ENCODE measurements at regions not wholly inside any gene's neighbourhood (a gene's known extent, or its start where the extent isn't known, plus 50 kb on each side); places are given as distances from the start of the nearest gene placed in this dataset.

DNA sequence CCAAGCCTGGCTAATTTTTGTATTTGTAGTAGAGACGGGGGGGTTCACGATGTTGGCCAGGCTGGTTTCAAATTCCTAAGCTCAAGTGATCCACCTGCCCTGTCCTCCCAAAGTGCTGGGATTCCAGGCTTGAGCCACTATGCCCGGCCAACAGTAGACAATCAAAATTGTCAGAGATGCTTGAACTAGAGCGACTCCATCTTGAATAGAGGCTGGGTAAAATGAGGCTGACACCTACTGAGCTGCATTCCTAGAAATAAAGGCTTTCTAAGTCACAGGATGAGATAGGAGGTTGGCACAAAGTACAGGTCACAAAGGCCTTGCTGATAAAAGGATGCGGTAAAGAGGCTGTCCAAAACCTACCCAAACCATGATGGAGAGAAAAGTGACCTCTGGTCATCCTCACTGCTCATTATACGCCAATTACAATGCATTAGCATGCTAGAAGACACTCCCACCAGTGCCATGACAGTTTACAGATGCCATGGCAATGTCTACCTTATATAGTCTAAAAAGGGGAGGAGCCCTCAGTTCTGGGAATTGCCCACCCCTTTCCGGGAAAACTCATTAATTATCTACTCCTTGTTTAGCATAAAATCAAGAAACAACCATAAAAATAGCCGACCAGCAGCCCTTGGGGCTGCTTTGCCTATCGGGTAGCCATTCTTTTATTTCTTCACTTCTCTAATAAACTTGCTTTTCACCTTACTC is 134.5 kb downstream of the BAMBI start:
- no peak for DNase-seq (ENCODE audit: low spot score)

DNA sequence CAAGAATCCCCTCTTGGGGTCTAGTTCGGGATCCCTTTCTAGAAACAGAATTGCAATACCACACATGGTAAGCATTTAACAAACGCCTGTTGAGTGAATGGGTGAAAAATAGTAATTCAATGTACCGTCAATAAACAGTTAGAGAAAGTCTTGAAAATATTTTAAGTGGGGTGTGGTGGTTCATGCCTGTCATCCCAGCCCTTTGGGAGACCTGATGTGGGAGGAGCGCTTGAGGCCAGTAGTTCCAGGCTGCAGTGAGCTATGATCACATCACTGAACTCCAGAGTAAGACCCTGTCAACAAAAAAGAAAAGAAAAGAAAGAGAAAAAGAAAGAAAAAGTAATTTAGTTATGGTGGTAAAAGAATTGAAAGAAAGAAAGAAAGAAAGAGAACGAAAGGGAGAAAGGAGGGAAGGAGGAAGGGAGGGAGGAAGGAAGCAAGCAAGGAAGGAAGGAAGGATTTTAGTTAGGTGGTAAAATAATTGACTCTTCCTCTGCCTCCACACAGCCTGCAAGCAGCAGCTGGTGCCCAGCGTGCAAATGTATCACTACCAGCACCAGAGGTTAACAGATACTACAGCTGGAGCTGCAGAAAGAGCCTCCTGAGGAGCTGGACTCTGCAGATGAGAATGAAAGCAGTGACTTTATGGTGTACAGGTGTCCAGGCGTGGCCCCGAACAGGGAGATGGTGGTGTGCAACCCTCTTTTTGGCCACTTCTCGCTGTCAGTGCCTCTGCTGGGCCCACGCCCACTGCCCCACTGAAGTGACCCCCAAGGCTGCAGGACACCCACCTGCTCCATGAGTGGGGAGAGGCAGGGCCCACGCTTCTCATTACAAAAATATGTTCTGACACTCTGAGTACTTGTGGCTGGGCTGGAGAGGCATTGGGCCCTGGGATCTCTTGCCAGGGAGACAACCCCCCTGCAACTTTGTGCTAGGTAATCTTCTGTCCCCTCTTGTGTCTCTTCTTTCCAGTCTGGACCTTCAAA is 135.4 kb downstream of the BAMBI start:
- DNase-seq (ENCODE audit: low spot score), result no peak

DNA sequence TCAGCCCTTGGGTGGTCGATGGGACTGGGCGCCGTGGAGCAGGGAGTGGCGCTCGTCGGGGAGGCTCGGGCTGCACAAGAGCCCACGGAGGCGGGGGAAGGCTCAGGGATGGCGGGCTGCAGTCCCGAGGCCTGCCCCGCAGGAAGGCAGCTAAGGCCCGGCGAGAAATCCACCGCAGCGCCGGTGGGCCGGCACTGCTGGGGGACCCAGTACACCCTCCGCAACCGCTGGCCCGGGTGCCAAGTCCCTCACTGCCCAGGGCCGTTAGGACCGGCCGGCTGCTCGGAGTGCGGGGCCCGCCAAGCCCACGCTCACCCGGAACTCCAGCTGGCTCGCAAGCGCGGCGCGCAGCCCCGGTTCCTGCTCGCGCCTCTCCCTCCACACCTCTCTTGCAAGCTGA is 138.4 kb downstream of the BAMBI start:
- DNase-seq (ENCODE audit: low spot score), result no peak

DNA sequence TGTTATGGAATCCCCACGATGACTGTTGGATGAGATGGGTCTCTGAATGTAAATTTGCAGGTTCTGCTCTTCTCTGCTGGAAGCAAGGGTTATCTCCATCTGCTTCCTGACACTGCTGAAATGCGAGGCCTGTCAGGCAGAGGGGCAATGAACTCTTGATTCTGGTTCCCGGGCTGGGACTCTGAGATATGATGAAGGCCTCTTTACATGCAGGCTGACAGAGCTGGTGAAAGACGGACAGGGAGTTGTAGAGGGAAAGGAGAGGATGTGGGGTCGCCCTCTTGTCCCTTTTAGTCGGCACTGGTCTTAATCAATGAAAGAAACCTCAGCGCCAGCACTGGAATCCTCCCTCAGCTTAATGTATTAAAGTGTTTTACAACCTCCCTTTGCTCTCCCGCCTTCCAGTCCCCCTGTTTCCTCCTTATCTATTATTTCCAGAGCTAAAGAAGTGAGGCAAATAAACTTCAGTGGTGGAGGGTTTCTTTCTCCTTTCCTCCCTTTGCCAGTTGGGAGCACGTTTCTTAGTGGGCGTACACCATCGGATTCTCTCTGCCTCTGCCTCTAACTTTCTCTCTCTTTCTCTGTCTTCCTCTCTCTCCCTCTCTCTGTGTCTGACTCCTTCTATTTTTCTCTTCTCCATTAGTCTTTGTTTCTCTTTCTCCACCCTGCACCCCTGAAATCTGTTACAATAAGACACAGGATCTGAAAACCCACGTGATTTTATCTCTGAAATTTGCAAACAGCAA is 145.6 kb downstream of the BAMBI start:
- DNase-seq (ENCODE audit: low spot score), result no peak

DNA sequence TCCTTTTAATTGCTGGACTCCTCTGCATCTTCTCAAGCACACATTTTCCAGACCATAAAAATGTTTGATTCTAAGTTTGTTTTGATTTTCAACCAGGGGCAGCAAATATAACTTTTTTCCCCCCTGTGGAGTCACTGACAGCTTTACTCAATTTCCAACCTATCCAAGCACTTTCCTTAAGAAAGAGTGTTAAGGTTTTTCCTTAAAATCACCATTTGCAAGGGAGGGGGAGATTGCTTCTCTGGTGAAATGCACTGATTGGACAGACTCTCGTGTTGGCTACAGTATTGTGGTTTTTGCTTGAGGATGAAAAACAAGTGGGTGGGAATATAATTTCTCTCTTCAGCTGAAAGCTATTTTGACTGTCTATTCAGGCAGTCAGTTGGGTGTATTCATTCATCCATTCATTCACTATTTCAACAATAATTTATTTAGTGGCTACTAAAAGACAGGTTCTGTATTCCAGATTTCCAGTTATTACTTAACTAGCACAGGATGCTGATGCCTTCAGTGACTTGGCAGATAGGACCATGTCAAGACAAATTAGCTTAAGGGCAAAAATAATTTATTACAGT is 146.3 kb downstream of the BAMBI start:
- no peak for DNase-seq (ENCODE audit: low spot score)

DNA sequence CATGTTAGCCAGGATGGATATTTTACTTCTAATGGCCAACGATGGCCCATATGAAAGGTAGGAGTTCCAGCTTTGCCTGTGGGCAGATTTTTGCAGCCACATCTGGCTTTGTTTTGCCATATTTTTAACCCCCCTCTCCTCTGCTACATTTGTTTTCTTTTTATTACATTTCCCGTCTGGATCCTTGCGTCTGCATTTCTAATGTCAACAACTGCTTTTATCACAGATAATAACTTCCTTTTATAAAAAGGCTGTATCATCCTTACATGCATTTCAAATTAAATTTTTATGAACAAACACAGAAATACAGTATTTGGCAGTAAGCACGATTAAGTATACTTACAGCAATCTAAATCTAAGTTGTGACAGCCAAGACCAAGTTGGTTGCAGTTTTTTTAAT is 156.0 kb downstream of the BAMBI start:
- no peak for DNase-seq (ENCODE audit: low spot score)

DNA sequence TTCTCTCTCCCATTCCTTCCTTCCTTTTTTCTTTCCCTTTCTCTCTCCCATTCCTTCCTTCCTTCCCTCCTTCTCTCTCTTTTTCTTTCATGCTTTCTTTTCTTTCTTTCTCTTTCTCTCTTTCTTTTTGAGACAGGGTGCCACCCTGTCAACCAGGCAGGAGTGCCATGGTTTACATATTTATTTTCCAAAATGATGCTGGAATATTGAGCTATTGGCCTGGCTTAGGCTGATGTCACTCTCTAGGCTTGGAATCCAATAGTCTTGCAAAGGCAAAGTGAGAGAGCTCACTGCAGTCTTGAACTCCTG is 159.1 kb downstream of the BAMBI start:
- DNase-seq (ENCODE audit: low spot score), result no peak

DNA sequence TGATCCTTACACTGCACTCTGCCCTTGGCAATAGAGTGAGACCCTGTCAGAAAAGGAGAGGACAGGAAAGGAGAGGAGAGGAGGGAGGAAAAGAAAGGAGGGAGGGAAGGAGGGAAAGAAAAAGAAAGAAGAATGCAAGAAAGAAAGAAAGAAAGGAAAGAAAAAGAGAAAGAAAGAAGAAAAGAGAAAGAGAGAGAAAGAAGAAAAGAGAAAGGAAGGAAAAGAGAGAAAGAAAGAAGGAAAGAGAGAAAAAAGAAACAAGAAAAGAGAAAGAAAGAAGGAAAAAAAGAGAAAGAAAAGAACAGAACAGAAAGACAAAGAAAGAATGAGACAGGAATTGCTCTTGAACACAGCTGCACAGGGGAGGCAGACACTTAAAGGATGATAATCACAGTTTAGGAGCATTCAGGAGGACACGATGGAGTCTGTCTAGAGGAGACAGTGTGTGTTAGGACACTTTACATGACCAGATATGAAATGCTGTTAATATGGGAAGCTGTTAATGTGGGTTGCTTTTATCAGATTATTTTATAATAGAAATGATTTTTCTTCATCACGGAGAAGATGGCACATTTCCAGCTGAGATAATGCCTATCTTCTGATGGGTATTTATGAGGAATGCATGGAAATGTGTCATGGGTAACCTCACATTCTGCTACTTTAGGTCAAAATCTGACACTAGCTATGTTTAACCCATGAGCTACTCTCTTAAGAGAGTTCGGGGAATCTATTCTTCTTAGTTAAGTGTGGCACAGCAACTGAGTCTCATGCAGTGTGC is 160.5 kb downstream of the BAMBI start:
- no peak for DNase-seq (ENCODE audit: low spot score)

DNA sequence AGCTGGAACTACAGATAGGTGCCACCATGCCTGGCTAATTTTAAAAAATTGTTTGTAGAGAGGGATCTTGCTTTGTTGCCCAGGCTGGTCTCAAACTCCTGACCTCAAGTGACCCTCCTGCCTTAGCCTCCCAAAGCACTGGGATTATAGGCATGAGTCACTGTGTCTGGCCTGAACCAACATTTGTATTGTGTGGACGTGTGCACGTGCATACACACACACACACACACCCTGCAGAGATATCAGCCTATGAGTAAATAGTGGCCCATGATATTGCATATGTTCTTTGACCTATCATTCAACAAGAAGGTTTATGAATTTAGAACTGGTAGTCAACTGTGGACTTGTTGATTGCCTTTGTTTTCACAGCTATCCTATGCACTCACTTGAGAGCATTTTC is 161.6 kb downstream of the BAMBI start:
- DNase-seq (ENCODE audit: low spot score), result no peak

DNA sequence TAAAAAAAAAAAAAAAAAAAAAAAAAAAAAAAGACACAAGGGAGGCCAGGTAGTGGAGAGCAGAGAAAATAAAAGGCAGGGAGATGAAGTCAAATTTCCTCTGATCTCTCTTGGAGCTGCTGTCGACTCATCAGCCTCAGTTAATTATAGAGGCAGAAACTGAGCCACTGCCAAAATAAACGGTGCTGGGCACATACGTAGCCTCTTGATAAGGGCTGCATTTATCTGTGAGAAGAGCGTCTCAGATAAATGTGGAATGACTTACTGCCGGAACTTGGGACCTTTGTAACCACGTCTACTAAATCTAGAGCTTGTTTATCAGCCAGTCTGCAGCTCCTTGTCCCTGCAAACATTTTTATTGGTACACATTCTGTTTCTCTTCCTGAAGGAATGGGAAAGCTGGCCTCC is 162.3 kb downstream of the BAMBI start:
- no peak for DNase-seq (ENCODE audit: low spot score)

DNA sequence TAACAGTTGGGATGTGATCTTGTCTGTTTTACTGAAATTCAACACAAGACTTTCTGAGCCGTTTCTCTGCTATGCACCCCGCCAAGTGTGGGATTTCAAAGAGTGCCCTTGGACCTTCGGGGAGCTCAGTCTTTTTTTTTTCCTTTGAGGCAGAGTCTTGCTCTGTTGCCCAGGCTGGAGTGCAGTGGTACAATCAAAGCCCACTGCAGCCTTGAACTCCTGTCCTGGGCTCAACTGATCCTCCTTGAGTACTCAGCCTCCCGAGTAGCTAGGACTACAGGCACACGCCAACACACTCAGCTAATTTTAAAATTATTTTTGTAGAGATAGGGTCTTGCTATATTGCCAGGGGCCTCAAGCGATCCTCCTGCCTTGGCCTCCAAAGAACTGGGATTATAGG is 162.9 kb downstream of the BAMBI start:
- no peak for DNase-seq (ENCODE audit: low spot score)

DNA sequence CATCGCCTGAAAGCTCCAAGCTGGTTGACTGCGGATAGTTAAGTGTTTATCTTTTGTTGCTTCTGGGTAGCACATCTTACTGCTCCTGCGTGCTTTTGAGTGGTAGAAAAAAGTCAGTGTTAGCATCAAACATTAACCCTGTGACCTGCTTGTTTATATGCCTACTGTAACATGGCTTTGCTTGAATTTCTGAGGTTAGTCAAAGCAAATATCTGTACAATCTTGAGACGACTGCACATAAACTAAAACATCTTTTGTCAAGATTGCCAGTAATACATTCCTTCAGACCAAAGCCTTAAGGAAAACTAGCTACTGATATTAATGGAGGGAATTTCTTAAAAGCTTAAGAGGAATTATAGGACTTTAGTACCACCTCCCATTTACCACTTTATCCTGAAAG is 163.7 kb downstream of the BAMBI start:
- no peak for DNase-seq (ENCODE audit: low spot score)

DNA sequence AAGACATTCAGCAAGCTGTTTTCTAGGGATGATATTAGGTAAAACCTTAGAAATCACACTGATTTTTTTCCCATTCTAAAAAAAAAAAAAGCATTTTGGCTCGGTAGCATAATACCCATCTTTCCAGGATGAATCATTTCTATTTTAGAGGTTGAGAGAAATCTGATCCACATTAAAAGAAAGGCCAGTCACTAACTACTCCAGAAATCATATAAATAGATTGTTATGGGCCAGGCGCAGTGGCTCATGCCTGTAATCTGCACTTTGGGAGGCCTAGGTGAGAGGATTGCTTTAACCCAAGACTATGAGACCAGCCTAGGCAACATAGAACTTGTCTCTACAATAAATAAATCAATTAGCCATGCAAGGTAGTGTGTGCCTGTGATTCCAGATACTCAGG is 164.3 kb downstream of the BAMBI start:
- no peak for DNase-seq (ENCODE audit: low spot score)

DNA sequence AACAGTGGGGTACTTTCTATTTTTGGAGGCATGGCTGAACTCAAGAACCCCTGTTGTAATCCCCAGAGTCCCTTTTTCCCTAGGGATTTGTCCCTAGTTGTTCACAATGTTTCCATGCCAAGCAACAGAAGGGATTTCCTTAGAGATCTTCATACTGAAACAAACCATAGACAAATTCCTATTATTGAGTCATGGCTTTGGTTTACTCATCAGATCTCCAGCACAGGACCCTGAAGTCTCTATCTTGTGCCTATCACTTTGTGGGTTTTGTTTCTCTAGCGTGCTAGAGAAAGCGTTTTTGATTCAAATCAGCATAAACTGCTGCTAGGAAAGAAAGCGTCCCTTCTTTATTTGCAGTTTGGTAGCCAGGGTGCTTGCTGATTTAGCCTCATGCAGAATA is 165.0 kb downstream of the BAMBI start:
- no peak for DNase-seq (ENCODE audit: low spot score)

DNA sequence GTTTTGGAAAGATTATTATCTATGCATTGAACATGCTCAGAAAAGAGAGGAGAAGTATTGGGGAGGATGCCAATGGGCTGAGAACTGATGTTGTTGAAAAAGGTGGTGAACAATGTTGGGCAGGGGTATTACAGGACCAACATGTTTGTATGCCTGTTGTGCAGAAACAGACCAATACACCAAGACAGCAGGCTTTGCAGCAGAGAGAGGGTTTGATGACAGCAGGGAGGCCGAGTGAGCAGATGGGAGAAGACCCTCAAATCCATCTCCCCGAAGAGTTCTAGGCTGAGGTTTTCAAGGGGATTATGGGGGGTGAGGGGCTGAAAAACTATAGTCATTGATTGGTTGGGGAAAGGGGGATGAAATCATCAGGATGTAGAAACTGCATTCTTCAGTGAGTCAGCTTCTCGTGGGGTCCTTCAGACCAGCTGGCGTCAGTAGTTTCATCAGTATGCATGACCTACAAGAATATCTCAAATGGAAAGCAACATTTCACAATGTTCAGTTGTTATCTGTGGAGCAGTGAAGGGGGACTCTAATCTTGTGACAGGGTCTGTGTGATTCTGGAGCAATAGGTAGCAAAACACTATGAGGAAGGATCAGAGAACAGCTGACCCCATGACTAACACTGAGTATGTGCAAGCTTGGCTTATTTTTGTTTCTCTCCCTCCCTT is 167.8 kb downstream of the BAMBI start:
- no peak for DNase-seq (ENCODE audit: low spot score)

DNA sequence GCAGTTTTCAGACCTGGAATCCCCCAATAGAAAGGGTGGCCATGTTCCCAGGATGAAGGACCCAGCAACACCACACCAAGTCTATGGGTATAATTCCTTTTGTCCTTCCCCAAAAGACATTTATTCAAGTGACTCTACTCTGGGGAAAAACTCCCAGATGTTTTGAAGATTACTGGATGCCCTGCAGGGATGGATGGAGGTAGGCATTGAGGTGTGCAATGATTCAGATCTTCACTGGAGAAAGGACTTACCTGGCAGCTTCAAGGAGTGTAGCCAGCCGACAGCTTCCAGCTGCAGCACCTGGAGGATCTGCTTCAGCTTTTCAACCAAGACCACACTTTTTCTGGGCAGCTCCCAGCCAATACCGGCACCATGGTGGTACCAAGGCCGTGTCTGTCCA is 172.0 kb downstream of the BAMBI start:
- DNase-seq (ENCODE audit: low spot score), result no peak

DNA sequence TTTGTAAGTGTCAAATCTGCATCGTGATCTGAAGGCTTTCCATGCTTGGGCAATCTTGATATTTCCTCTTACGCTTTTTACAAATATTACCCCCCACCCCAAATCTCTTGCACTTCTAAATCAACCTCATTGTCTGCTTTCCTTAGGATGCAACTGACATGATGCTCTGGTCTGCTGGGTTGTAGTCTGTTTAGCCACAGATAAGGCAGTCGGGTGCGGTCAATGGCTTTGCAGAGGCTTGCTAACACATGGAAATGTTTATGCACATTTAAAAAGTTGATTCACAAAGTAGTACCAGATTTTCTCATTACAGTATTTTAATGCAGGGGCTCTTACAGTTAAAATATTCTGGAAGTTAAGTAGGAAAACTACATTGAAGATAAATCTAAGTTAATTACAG is 172.5 kb downstream of the BAMBI start:
- DNase-seq (ENCODE audit: low spot score), result no peak

DNA sequence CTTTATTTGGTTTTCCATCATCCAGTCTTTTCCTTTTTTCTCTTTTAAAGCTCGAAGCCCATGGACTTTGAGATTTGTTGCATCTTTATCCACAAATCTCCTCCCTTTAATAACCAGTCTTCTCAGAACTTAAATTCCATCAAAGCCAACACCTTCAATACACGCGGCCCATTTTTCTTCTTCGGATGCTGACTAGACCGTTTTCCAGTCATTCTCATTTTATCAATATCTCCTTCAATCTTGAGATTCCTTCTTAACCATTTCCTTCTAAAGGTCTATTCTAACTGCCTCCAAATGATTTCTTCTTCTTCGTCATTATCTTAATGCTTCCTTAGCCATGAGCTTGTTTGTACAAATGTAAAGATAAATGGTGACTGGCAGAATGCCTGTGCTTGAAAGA is 173.5 kb downstream of the BAMBI start:
- DNase-seq (ENCODE audit: low spot score), result no peak

DNA sequence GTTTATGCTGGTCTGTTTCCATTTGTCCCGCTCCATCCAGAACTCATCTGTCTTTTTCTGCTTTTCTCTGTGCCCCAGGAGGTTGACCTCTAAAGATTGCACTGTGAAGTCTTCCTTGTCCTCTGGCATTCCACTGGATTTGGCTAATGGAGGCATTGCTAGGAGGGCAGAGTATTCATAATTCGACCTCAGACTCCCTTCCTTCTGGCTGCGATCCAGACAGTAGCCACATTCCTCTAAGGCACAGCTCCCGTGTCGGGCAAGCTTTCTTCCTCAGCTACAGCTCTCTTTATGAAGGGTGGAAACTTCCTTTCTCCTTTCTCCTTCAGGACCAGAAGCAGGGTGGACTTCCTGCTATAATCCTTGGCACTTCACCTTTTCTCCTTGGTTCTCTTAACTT is 175.9 kb downstream of the BAMBI start:
- DNase-seq (ENCODE audit: low spot score), result no peak

DNA sequence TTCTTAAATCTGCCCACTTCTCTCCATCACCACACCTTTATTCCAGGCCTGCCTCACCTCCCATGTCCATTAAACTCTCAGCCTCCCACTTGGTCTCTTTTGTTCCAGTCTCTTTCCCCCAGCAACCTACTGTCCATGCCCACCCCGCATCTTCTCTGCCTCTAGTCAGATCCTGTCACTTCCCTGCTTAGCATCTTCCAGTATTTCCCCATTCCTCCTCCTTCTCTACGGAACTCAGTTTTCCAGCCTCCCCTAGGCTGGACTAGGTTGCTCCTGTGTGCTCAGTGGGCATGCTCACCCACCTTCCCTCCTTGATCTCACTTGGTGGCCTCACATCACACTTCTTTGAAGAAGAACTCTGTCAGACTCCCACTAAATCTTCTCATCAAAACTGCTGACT is 179.8 kb downstream of the BAMBI start:
- no peak for DNase-seq (ENCODE audit: low spot score)

DNA sequence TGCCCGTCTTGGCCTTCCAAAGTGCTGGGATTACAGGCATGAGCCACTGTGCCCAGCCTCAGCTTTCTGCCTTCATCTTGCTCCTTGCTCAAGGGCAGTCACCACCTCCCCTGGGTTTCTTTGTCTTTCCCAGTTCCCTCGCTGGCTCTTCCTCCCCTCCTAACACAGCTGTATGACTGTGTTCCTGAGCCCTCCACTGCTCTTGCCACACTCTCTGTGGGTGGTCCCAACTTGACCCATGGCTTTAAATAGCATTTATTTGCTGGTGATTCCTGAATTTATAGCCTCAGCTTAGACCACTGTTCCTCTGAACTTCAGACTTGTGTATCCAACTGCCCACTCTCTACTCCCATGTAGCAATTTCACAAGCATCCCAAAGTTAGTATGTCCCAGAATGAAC is 181.3 kb downstream of the BAMBI start:
- DNase-seq (ENCODE audit: low spot score), result no peak

All from hematopoietic multipotent progenitor cell treated with erythropoietin and hydrocortisone succinate and interleukin-3 and kit ligand, for 17 days (in vitro differentiated cells).